Esophagus mucosa (tissue), 1 donor: ENCODE measurements at regions not wholly inside any gene's neighbourhood (a gene's known extent, or its start where the extent isn't known, plus 50 kb on each side); places are given as distances from the start of the nearest gene placed in this dataset.
"Not testable (repeated sequence)": the region's sequence is repeated elsewhere in the genome, so short reads cannot be mapped to it uniquely, and the experiment has no call there.

Experiments used
- ATAC-seq: fragments of 200-7000 bp; cut with Tn5 transposase; one replicate; pipeline ENCODE4 v1.9.1; 2020
- donor health status: DM: yes; HTN: yes; CAD: no.

DNA sequence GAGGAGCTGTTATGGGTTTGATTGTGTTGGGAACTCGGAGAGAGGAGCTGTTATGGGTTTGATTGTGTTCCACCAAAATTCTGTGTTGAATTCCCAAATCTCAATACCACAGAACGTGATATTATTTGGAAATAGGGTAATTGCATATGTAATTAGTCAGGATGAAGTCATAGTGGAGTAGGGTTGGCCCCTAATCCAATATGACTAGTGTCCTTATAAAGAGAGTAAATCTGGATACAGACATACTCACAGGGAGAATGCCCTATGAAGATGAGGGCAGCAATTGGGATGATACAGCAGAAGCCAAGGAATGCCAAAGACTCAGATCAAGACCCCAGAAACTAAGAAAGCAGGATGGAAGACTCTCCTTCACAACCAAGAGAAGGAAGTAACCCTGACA is 1023.2 kb upstream of the ZEB2 start:
- no peak for ATAC-seq

DNA sequence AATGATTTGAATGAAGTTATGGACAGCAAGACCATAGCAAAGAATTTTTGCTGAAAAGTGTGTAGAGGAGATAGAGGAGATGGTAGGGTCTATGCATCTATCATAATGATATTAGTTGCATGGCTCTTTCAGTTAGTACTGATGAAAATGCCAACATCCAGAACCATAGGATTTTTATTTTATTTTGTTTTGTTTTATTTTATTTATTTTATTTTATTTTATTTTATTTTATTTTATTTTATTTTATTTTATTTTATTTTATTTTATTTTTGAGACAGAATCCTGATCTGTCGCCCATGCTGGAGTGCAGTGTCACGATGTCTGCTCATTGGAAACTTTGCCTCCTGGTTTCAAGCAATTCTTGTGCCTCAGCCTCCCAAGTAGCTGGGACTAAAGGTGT is 1021.1 kb upstream of the ZEB2 start:
- no peak for ATAC-seq

- no peak for ATAC-seq
These were observed 1018.9 kb upstream of the ZEB2 start for GRCh38 chr2:145538661-145539350.

DNA sequence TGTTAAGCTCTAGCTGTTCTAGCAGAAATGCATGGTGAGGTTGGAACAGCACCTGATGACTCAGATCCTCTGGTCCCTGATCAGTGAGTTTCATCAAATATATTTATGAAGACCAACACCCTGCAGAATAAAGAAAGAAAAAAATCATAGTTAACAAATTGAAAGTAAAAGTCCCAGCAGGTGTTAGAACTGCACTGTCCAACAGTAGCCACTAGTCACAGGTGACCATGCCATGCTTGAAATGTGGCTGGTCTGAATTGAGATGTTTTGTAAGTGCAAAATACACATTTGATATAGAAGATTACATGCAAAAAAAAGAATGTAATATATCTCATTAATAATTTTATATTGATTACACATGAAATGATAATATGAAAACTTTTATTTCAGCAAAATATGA is 1010.7 kb upstream of the ZEB2 start:
- ATAC-seq = no peak

GRCh38 chr2:145524836-145525235 is 1004.9 kb upstream of the ZEB2 start:
- ATAC-seq = no peak

DNA sequence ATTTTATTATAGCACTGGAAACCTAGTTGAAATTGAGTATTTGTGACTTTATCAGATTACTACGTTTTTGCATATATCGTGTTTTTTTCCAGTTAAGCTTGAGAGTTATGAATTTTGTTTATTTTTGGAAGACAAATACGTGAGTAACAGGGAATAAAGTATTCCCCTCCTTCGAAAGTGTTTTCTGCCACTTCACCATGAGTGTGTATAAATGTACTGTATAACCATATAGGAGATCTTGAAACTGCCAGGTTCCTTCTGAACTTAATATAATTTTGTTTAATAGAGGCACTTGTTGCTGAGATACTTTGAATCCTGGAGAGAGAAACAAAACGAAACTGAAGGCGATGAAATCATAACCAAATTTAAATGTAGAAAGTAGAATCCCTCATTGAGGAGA is 1004.4 kb upstream of the ZEB2 start:
- no peak for ATAC-seq

- ATAC-seq = not testable (repeated sequence)
These were observed 999.3 kb upstream of the ZEB2 start for GRCh38 chr2:145519254-145519653.

DNA sequence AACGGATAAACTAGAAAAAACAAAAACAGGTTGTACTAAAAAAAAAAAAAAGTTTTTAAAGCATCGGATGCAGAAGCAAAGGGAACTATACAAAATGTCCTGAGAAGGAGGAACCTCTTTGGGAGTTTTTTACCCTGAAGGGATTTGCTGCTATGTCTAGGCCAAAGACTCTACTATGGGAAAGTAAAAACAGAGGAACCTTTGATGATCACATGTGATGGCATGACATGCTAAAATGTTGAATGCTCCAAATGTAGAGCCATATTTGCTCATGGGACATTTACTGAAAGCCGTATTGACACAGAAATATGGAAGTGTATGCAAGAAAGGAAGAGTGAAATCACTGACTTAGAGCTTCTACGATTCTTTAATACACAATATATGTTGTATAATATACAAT is 992.0 kb upstream of the ZEB2 start:
- ATAC-seq = no peak

- no peak for ATAC-seq
These were observed 983.6 kb upstream of the ZEB2 start for GRCh38 chr2:145503511-145503910.

GRCh38 chr2:145501920-145502319 is 982.0 kb upstream of the ZEB2 start:
- no peak for ATAC-seq

DNA sequence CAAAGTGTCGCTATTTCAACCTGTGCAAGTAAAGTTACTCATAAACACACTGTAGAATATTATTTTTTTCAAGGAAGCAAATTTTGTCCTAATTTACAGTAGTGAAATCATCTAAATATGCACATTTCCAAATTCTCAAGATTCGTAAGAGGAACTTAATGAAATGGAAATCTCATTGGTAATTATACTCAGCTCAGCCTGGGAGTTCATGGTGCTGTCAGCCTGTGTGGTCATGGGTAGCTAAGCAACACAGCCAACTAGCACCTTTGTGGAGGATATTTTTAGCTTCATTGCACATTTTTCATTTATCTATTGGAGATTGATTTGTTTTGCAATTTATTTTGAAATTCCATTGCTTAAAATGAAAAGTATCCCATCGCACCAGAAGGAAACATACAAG is 975.7 kb upstream of the ZEB2 start:
- no peak for ATAC-seq

GRCh38 chr2:145494441-145494840 is 974.5 kb upstream of the ZEB2 start:
- ATAC-seq = no peak

DNA sequence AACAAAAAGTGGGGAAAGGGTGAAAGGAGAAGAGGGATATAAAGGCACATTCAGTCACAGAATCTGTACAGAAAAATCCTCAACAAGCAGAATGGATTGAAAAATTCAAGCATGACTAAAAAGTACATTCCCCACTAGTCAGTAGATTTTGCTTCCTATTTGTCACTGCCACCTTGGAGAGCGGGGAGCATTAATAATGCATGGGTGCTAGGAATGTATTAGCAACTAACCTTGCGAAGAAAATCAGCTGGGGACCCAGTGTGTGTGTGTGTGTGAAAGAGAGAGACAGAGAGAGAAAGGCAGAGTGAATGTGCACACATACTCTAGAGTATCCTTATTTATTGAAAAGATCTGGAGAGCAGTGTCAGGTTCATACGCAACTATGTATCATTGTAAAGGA is 968.7 kb upstream of the ZEB2 start:
- ATAC-seq = no peak

DNA sequence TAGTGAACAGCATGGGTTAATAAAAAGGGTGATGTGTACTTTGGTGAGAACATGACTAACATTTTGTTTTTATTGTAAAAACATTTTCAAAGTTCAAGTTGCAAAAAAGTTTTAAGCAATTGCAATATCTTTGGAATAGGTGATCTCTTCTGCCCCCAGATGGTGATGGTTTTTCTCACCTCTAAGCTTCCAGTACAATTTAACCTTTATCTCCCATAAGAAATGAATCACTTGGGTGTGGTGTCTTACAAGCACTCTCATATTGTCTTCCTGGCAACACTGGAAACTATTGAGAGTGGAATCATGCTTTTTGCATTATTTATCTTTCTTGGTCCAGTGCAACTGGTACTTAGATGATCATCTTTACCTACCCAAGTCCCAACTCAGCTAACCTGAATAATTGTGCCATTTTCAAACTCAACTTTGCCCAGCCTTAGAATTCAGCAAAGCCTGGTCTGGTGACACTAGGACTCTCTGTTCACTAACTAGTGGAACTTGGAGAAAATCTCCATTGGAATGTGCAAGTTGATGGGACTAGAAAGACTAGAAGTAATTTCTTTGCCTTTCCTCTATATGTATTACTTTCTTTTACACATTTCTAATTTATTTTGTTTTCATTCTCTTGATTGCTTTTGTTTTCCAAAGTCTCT is 964.7 kb upstream of the ZEB2 start:
- peak; percentile 64 for ATAC-seq

DNA sequence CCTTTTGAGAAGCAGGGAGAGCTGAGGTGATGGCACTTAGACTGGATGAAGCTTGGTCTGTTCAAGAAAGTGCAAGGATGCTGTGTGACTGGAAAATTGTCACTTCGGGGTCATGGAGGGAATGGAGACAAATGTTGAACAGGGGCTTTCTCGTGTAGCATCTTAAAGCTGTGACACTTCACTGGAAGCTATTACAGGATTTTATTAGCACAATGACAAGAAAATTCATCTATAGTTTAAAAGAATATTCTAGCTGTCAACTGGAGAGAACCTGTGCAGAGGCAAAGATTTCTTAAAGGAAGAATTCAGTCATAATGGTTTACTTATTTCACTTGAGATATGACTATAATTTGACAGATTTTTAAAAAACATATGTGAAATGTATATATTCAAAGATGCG is 963.9 kb upstream of the ZEB2 start:
- no peak for ATAC-seq

GRCh38 chr2:145481334-145481922 is 961.5 kb upstream of the ZEB2 start:
- no peak for ATAC-seq

DNA sequence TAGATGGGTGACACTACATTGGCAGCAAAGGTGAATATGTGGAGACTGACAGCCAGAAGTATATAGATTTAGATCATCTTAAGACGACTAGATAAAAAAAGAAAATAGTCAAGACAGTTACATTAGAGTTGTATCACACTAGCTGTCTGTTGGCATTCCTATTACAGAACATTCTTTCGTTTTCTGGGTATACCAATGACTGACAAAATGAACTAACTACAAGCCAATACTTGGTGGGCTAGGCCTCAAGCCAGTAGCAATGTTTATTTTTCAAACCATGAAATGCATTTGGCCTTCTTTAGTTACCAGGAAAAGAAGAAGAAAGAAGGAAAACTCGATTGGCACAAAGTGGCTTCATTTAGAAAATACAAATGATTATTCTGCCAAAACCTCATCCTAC is 944.9 kb upstream of the ZEB2 start:
- no peak for ATAC-seq

- ATAC-seq = no peak
These were observed 940.2 kb upstream of the ZEB2 start for GRCh38 chr2:145460112-145460511.

DNA sequence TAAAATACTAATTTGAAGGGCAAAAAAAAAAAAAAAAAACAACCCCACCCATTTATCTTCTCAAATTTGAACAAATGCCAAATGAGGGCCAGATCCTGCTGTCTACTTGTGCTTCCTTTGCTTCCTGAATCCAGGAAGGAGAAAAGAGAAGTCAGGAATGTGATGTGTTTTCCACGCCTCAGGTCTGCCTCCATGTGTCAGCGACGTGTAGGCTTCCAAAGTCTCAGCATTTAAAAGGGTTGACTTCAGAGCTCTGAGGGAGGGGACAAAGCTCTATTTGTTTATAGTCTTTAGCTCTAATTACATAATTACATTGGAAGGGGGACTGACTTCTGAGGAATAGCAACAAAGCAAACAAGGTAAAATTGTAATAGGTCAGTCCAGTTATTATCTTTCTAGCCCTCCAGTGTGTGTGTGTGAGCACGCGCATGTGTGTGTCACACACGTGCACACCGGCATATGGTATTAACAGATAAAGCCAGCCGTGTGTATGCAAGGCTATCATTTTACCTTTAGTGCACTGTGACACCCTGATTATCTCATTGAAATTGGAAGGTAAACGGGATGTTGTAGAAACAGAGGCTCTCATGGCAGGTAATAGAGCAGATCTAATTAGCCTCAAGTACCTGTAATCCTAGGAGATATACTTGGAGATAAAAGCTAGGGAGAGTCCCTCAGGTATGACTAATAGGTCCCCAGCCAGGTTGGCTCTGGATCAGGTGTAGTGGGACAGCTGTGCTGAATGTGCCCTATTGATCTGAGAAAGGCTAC is 911.4 kb upstream of the ZEB2 start:
- no peak for ATAC-seq

- ATAC-seq = no peak
These were observed 903.9 kb upstream of the ZEB2 start for GRCh38 chr2:145423809-145424208.

DNA sequence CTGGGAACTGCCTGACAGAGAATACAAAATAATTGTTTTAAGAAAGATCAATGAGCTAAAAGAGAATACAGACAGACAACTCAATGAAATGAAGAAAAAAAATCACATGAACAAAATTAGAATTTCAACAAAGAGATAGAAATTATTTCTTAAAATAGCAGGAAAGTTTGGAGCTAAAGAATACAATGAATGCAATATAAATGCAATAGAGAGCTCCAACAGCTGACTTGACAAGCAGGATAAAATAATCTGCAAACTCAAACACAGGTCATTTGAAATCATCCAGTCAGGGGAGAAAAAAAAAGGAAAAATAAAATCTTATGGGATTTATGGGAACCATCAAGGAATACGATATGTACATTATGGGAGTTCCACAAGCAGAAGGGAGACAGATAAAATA is 902.7 kb upstream of the ZEB2 start:
- no peak for ATAC-seq

GRCh38 chr2:145421841-145422240 is 901.9 kb upstream of the ZEB2 start:
- no peak for ATAC-seq

- ATAC-seq = no peak
These were observed 896.7 kb upstream of the ZEB2 start for GRCh38 chr2:145416640-145417039.

DNA sequence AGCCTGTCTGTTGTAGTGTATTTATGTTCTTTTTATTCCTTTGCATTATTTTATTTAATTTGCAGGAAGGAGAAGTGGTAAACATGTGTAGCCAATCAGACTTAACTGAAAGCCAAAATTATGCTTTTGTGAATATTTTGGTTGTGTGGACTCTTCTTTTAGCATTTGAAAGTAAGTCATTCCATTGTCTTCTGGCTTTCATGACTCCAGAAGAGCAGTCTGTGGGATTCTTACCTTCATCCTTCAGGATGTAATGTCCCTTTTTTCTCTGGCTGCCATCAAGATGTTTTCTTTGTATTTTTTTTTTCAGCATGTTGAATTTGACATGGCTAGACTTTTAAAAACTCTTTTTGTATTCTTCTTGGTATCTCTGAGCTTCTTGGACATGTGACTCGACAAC is 895.2 kb upstream of the ZEB2 start:
- ATAC-seq = no peak
